ENCODE measurements at regions not wholly inside any gene's neighbourhood (a gene's known extent, or its start where the extent isn't known, plus 50 kb on each side); places are given as distances from the start of the nearest gene placed in this dataset.
"Not testable (repeated sequence)": the region's sequence is repeated elsewhere in the genome, so short reads cannot be mapped to it uniquely, and the experiment has no call there.

- not testable (repeated sequence) for H3K9me3 ChIP-seq (ENCODE audit: control insufficient read depth, insufficient read depth, low read length); H3K4me1 ChIP-seq (ENCODE audit: insufficient read depth, low read length); H3K36me3 ChIP-seq (ENCODE audit: insufficient read depth, low read length)
- peak overlapping the region; percentile 24; the same call in 1 of the 2 replicates for H3K9ac ChIP-seq (ENCODE audit: low read depth, low read length)
Observed at GRCh38 chr15:32342772-32343199, 60.3 kb downstream of the GOLGA8K start.

DNA sequence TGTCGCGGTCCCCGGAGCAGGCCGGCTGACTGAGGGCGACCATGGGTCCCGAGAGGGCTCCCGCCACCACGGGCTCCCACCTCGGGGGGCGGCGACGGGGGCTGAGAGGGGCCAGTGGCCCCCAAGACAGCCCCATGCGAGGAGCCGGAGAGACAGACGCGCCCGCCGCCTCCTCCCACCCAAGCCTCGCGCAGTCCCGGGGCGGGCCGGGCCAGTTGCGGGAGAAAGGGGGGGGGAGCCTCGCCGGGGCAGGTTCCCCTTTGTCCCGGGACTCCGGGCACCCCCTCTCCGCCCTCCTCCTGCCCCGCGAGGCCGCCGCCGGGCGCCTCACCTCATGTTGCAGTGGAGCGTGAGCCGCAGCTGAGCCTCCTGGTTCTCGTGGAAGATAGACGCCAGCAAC, 60.8 kb downstream of the GOLGA8K start:
- not testable (repeated sequence) for H3K36me3 ChIP-seq (ENCODE audit: insufficient read depth, low read length); H3K9me3 ChIP-seq (ENCODE audit: control insufficient read depth, insufficient read depth, low read length); H3K4me1 ChIP-seq (ENCODE audit: insufficient read depth, low read length)
- peak overlapping the region; percentile 3; the same call in 1 of the 2 replicates for H3K9ac ChIP-seq (ENCODE audit: low read depth, low read length)

- not testable (repeated sequence) for H3K4me1 ChIP-seq (ENCODE audit: insufficient read depth, low read length); H3K36me3 ChIP-seq (ENCODE audit: insufficient read depth, low read length); H3K9me3 ChIP-seq (ENCODE audit: control insufficient read depth, insufficient read depth, low read length)
- H3K9ac ChIP-seq (ENCODE audit: low read depth, low read length), result peak overlapping the region; percentile 20; the same call in 1 of the 2 replicates
Observed at GRCh38 chr15:32341530-32341929, 61.6 kb downstream of the GOLGA8K start.

DNA sequence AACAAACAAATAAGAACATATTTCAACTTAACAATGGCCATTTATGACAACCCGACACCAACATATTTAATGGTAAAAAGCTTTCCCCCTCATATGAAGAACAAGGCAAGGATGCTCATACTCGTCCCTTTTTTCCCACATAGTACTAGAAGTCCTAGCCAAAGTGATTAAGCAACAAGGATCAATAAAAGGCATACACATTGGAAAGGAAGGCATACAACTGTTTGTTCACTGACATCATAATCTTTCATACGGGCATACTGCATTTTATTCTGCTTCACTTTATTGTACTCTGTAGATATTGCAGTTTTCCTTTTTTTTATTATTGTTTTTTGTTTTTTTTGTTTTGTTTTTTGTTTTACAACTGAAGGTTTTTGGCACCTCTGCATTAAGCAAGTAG, 66.3 kb downstream of the GOLGA8K start:
- not testable (repeated sequence) for H3K9me3 ChIP-seq (ENCODE audit: control insufficient read depth, insufficient read depth, low read length)

DNA sequence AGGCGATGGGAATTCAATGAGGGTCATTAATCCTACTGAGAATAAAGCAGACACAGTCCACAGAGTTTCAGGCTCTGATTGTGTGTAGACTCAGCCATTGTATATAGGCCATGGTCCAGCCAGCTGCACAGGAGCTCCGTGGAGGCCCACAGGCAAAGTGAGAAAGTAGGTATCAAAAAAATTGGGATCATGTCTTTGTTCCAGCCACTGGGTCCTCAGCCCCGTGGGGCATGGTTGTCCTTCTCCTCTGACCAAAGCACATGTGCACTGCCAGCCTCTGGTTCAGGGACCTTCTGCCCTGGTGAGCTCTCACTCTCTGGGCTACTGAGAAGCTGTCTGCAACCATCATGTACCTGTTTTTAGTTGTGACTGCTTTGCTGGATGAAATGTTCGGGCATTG, 79.7 kb downstream of the GOLGA8K start:
- not testable (repeated sequence) for H3K9ac ChIP-seq (ENCODE audit: low read depth, low read length); H3K4me1 ChIP-seq (ENCODE audit: insufficient read depth, low read length); H3K36me3 ChIP-seq (ENCODE audit: insufficient read depth, low read length); H3K9me3 ChIP-seq (ENCODE audit: control insufficient read depth, insufficient read depth, low read length)

More for the DNA sequence above, 66.3 kb downstream of the GOLGA8K start:
- H3K4me1 ChIP-seq (ENCODE audit: insufficient read depth, low read length); H3K9ac ChIP-seq (ENCODE audit: low read depth, low read length); H3K36me3 ChIP-seq (ENCODE audit: insufficient read depth, low read length): not testable (repeated sequence)

GRCh38 chr15:32319247-32319646, 83.8 kb downstream of the GOLGA8K start:
- H3K36me3 ChIP-seq (ENCODE audit: insufficient read depth, low read length); H3K9ac ChIP-seq (ENCODE audit: low read depth, low read length); H3K4me1 ChIP-seq (ENCODE audit: insufficient read depth, low read length); H3K9me3 ChIP-seq (ENCODE audit: control insufficient read depth, insufficient read depth, low read length): not testable (repeated sequence)

GRCh38 chr15:32316482-32316881, 86.6 kb downstream of the GOLGA8K start:
- H3K36me3 ChIP-seq (ENCODE audit: insufficient read depth, low read length); H3K4me1 ChIP-seq (ENCODE audit: insufficient read depth, low read length); H3K9ac ChIP-seq (ENCODE audit: low read depth, low read length); H3K9me3 ChIP-seq (ENCODE audit: control insufficient read depth, insufficient read depth, low read length): not testable (repeated sequence)

- H3K9ac ChIP-seq (ENCODE audit: low read depth, low read length); H3K36me3 ChIP-seq (ENCODE audit: insufficient read depth, low read length); H3K4me1 ChIP-seq (ENCODE audit: insufficient read depth, low read length); H3K9me3 ChIP-seq (ENCODE audit: control insufficient read depth, insufficient read depth, low read length): not testable (repeated sequence)
Observed at GRCh38 chr15:32315079-32315939, 87.8 kb downstream of the GOLGA8K start.

DNA sequence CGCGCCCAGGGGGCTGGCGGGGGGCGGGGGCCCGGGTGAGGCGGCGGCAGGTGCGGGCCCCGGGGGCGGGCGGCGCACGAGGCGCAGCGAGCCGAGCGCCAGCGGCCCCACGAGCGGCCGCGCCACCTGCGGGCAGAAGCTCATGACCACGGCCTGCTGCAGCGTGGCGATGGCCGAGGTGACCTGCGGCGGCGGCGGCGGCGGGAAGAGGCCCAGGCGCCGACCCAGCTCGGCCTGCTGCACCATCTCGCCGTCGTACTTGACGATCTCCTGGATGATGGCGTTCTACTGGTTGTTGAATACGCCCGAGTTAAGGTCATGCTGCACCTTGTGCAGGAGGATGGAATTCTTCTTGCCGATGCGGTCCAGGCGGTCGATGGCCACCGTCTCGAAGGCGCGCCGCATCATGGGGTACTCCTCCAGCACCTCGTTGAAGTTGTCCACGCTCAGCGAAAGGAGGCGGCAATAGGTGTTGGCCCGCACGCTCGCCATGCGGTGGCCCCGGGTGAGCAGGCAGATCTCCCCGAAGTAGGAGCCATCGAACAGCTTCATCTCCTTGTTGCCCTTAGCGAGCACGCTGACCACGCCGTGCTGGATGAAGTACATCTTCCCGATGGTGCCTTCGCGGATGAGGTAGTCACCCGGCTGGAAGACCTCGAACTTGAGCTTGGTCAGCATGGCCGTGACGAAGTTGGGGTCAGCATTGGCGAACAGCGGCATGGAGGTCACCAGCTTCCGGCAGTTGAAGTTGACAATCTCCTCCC, 89.5 kb downstream of the GOLGA8K start:
- H3K36me3 ChIP-seq (ENCODE audit: insufficient read depth, low read length), result not testable (repeated sequence)

DNA sequence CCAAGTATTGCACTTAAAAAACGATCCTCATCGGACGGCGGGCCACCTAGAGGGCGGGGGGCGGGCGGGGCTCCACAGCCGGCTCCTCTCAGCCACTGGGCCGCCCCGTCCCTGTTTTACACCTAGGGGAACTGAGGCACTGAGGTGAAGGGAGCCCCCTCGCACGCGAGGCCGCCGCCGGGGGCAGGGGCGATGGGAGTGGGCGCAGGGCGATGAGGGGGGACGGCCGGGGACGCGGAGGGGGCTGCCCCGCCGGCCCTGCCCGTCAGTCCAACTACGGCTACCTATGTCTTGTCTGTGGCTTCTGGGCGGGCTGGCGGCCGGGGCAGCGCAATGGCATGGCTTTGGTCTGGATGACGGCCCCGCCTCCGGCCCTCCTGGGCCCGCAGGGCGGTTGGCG, 90.4 kb downstream of the GOLGA8K start:
- H3K36me3 ChIP-seq (ENCODE audit: insufficient read depth, low read length); H3K4me1 ChIP-seq (ENCODE audit: insufficient read depth, low read length); H3K9ac ChIP-seq (ENCODE audit: low read depth, low read length); H3K9me3 ChIP-seq (ENCODE audit: control insufficient read depth, insufficient read depth, low read length): not testable (repeated sequence)

More for the DNA sequence above, 89.5 kb downstream of the GOLGA8K start:
- H3K4me1 ChIP-seq (ENCODE audit: insufficient read depth, low read length); H3K9ac ChIP-seq (ENCODE audit: low read depth, low read length); H3K9me3 ChIP-seq (ENCODE audit: control insufficient read depth, insufficient read depth, low read length): not testable (repeated sequence)

- H3K4me1 ChIP-seq (ENCODE audit: insufficient read depth, low read length); H3K9me3 ChIP-seq (ENCODE audit: control insufficient read depth, insufficient read depth, low read length); H3K9ac ChIP-seq (ENCODE audit: low read depth, low read length); H3K36me3 ChIP-seq (ENCODE audit: insufficient read depth, low read length): not testable (repeated sequence)
Observed at GRCh38 chr15:32307592-32307991, 95.5 kb downstream of the GOLGA8K start.

GRCh38 chr15:32276200-32276830, 126.8 kb downstream of the GOLGA8K start:
- not testable (repeated sequence) for H3K9me3 ChIP-seq (ENCODE audit: control insufficient read depth, insufficient read depth, low read length); H3K4me1 ChIP-seq (ENCODE audit: insufficient read depth, low read length); H3K36me3 ChIP-seq (ENCODE audit: insufficient read depth, low read length); H3K9ac ChIP-seq (ENCODE audit: low read depth, low read length)

DNA sequence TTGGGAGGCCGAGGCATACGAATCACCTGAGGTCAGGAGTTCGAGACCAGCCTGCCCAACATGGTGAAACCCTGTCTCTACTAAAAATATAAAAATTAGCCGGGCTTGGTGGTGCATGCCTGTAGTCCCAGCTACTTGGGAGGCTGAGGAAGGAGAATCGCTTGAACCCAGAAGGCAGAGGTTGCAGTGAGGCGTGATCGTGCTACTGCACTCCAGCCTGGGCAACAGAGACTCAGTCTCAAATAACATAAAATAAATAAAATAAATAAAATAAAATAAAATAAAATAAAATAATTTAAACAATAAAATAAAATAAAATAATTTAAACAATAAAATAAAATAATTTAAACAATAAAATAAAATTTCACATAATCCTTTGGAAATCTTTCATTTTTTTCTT, 149.1 kb downstream of the GOLGA8K start:
- not testable (repeated sequence) for H3K4me1 ChIP-seq (ENCODE audit: insufficient read depth, low read length); H3K36me3 ChIP-seq (ENCODE audit: insufficient read depth, low read length); H3K9ac ChIP-seq (ENCODE audit: low read depth, low read length); H3K9me3 ChIP-seq (ENCODE audit: control insufficient read depth, insufficient read depth, low read length)

- not testable (repeated sequence) for H3K4me1 ChIP-seq (ENCODE audit: insufficient read depth, low read length); H3K9ac ChIP-seq (ENCODE audit: low read depth, low read length); H3K36me3 ChIP-seq (ENCODE audit: insufficient read depth, low read length); H3K9me3 ChIP-seq (ENCODE audit: control insufficient read depth, insufficient read depth, low read length)
Observed at GRCh38 chr15:32249207-32249606, 153.9 kb downstream of the GOLGA8K start.

DNA sequence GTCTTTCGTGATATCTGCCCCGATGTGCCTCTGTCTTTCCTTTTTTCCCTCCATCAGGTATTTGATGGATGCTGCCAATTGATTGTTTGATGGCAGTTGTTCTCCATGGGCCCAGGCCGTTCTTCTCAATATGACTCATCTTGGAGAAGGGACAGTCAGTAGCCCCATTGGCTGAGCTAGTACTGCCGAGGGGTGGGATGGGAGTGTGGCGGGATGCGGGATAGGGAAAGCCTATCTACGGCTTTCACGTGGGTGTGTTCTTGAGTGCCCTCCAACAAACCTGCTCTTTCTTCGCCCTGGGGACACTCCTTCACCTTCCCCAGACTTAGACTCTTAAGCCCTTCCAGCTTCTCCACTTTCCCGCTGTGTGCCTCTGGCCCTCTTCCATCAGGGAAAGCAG, 159.4 kb downstream of the GOLGA8K start:
- H3K9me3 ChIP-seq (ENCODE audit: control insufficient read depth, insufficient read depth, low read length); H3K9ac ChIP-seq (ENCODE audit: low read depth, low read length); H3K4me1 ChIP-seq (ENCODE audit: insufficient read depth, low read length); H3K36me3 ChIP-seq (ENCODE audit: insufficient read depth, low read length): not testable (repeated sequence)

All from ES-I3 (cell line).